HG03460 (cell line): ENCODE measurements at regions not wholly inside any gene's neighbourhood (a gene's known extent, or its start where the extent isn't known, plus 50 kb on each side); places are given as distances from the start of the nearest gene placed in this dataset.
"Not testable (repeated sequence)": the region's sequence is repeated elsewhere in the genome, so short reads cannot be mapped to it uniquely, and the experiment has no call there.

ENCODE experiments used
- ATAC-seq: cut with Tn5 transposase; IDR thresholded peaks from one replicate; pipeline ENCODE4 v1.9.1; 2021; ENCODE audit not compliant: unreplicated experiment

- ATAC-seq = no peak
Measured at GRCh38 chr11:82080160-82080559, 653.5 kb downstream of the FAM181B start.

GRCh38 chr11:82076126-82076525 lies 657.5 kb downstream of the FAM181B start:
- no peak for ATAC-seq

- ATAC-seq = no peak
Measured at GRCh38 chr11:82059505-82059904, 674.2 kb downstream of the FAM181B start.

GRCh38 chr11:82056450-82056849 lies 677.2 kb downstream of the FAM181B start:
- ATAC-seq = no peak

DNA sequence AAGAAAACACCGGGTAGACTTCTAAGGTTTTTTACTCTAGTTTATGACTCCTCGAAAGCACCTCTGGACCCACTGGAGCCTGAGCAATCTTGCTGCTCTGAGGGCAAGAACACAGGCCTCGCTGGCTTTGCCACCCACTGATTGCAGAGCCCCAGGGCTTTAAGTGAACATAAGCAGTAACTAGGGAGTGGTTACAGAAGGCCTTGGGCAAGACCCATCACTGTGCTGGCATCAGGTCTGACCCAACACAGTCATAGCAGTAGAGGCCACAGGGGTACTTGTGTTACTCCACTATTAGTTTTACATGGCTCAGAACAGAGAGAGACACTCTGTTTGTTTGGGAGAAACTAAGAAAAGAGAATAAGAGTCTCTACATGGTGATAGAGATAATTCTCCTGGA lies 684.5 kb downstream of the FAM181B start:
- ATAC-seq = no peak

- ATAC-seq = no peak
Measured at GRCh38 chr11:82047200-82047599, 686.5 kb downstream of the FAM181B start.

DNA sequence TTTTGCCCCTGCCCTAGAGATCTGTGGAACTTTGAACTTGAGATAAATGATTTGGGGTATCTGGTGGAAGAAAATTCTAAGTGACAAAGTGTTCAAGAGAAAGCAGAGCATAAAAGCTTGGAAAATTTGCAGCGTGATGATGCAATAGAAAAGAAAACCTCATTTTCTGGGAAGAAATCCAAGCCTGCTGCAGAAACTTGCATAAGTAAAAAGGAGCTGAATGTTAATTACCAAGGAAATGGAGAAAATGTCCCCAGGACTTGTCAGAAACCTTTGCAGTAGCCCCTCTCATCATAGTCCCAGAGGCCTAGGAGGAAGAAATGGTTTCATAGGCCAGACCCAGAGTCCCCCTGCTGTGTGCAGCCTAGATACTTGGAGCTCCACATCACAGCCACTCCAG lies 686.9 kb downstream of the FAM181B start:
- ATAC-seq = no peak

DNA sequence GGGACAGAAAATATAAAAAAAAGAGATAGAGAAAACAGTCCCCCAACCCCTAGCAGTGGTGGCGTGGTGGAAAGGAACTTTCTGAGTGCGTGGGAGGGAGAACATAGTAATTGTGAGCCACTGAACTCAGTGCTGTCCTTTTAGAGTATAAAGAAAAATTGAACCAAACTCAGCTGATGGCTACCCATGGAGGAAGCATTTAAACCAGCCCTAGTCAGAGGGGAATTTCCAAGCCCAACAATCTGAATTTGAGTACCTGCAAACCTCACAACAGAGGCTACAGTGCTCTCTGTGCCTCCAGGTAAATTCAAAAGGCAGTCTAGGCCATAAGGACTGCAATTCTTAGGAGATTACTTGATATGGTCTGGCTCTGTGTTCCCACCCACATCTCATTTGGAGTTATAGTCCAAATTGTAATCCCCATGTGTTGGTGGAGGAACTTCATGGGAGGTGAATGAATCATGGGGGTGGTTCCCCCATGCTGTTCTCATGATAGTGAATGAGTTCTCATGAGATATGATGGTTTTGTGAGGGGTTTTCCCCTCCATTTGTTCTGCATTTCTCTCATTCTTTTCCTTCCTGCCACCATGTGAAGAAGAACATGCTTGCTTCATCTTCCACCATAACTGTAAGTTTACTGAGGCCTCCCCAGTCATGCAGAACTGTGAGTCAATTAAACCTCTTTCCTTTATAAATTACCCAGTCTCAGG lies 687.8 kb downstream of the FAM181B start:
- ATAC-seq = no peak

DNA sequence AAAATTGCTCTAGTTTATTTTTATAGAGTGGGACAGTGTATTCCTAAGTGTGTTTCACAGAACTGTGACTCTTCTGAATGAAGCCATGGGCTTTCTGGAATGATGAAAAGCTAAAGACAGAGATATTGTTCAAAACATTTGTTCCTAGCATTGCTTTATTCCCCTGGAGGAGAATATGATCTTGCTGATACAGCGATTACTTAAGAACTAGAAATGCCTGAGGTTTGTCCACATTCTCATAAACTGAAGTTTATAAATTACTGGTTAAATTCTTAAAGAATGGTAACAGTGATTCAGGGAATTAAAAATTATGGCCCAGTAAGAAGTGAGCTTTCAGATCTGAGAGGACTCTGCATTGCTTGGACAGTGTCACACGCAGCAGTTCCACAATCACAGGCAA lies 690.3 kb downstream of the FAM181B start:
- no peak for ATAC-seq

- ATAC-seq = no peak
Measured at GRCh38 chr11:82041764-82042163, 691.9 kb downstream of the FAM181B start.

GRCh38 chr11:82038154-82038553 lies 695.5 kb downstream of the FAM181B start:
- no peak for ATAC-seq

- no peak for ATAC-seq
Measured at GRCh38 chr11:82034527-82034926, 699.1 kb downstream of the FAM181B start.

- ATAC-seq = not testable (repeated sequence)
Measured at GRCh38 chr11:82027335-82027734, 706.3 kb downstream of the FAM181B start.

- no peak for ATAC-seq
Measured at GRCh38 chr11:82024760-82025159, 708.9 kb downstream of the FAM181B start.

DNA sequence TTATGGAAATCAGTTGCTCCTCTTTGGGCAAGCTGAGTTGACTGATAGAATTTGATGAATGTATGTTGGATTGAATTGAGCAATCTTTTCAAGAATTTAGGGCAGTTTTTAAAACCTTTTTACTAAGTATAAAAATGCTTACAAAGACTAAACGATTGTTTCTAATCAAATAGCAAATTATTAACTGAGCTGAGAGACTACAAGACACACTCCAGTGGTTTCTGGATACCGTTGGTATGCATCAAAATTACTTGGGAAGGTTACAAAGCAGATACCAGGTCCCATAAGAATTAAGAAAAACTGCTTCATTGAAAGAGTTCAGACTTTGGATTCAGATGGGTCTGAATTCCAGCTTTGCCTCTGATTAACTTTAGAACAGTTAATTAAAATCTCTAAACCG lies 721.4 kb downstream of the FAM181B start:
- ATAC-seq = no peak

DNA sequence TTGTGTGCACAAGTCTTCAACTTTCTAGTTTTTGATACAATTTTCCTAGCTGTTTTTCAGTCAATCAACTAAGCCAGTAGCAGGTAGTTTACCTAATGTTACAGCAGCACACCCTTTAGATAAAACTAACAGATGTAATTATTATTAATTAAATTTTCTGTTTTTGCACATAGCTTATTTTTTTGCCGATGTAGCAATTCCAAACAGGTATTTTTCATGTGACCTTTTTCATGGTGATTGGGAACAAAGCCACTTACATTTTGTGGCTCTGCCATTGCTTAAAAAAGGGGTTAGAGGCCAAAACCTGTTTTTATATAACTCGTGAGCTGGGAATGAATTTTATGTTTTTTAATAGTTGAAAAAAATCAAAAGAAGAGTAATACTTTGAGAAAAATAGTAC lies 724.5 kb downstream of the FAM181B start:
- no peak for ATAC-seq

GRCh38 chr11:82007521-82007920 lies 726.1 kb downstream of the FAM181B start:
- no peak for ATAC-seq

- ATAC-seq = no peak
Measured at GRCh38 chr11:82004537-82005213, 729.0 kb downstream of the FAM181B start.

- no peak for ATAC-seq
Measured at GRCh38 chr11:82003671-82004515, 729.8 kb downstream of the FAM181B start.

DNA sequence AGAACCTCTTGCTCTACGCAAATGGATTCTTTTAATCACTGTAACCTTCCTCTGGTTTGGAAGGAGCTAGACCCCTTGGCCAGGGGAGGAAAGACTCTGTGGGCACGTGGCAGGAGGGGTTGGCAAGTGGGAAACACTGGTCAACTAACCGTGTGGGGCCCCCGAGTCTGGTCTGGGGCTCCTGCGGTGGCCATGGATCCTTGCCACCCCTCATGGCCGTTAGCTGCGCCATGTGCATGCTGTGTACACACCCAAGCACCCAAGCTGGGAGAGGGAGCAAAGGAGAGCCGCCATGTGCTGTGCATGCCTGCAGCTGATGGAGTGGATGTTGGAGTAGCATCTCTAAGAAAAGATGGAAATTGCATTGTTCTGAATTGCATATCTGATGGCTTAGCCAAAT lies 730.6 kb downstream of the FAM181B start:
- no peak for ATAC-seq

- no peak for ATAC-seq
Measured at GRCh38 chr11:81995889-81996288, 737.8 kb downstream of the FAM181B start.

DNA sequence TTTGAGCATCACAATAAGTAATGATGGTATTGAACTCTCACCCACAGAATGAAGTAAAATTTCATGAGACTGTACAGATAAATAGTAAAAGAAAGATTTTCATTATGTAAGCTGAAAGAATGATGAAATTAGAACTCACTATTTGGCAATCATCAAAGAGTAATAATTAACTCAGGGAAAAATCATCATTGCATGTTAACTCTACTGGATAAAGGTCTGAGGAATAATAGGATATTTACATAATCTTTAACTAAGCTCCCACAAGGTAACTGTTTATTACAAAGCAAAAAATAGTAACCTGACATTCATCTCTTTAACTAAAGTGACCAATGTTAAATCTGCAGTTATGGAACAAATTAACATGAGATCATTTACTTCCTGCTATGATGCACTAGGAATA lies 739.9 kb downstream of the FAM181B start:
- no peak for ATAC-seq
